ENCODE measurements at regions not wholly inside any gene's neighbourhood (a gene's known extent, or its start where the extent isn't known, plus 50 kb on each side); places are given as distances from the start of the nearest gene placed in this dataset.

DNA sequence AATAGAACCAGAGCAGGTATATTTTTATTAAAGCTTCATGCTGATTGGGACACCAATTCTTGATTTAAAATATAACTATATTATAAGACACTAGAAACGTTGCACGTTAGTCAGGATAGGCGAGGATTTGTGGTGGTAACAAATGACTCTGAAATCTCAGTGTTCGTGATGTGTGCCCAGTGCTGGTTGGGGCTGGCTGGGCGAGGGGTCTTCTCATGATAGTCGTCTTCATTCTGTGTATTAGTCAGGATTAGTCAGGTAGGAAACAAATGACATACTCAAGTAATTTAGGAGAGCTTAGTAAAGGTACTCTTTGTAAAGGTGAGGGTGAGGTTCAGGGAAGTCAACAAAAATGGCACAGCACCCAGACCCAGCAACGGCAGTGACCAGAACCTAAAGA is 73.9 kb upstream of the HIF1A start:
- Histone ChIP-seq H3K27me3 (no peaks in the 10 kb centered on the region), H3K4me1 (no peaks in the 10 kb centered on the region), H3K9ac (ENCODE audit: low read depth in 2 of 2, low read length in 2 of 2) (no peak overlapping the region), H3K9me3 (no peaks in the 10 kb centered on the region), H3K4me3 (no peak overlapping the region), H3K36me3 (no peaks in the 10 kb centered on the region), H3K27ac (no peak overlapping the region)
- TF ChIP-seq, protein P1, sequence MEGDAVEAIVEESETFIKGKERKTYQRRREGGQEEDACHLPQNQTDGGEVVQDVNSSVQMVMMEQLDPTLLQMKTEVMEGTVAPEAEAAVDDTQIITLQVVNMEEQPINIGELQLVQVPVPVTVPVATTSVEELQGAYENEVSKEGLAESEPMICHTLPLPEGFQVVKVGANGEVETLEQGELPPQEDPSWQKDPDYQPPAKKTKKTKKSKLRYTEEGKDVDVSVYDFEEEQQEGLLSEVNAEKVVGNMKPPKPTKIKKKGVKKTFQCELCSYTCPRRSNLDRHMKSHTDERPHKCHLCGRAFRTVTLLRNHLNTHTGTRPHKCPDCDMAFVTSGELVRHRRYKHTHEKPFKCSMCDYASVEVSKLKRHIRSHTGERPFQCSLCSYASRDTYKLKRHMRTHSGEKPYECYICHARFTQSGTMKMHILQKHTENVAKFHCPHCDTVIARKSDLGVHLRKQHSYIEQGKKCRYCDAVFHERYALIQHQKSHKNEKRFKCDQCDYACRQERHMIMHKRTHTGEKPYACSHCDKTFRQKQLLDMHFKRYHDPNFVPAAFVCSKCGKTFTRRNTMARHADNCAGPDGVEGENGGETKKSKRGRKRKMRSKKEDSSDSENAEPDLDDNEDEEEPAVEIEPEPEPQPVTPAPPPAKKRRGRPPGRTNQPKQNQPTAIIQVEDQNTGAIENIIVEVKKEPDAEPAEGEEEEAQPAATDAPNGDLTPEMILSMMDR (IDR thresholded peaks at IDR 0.05) = no peak
- intact Hi-C loops (cut with DNase I) = no loop called here
- no peak for DNase-seq

DNA sequence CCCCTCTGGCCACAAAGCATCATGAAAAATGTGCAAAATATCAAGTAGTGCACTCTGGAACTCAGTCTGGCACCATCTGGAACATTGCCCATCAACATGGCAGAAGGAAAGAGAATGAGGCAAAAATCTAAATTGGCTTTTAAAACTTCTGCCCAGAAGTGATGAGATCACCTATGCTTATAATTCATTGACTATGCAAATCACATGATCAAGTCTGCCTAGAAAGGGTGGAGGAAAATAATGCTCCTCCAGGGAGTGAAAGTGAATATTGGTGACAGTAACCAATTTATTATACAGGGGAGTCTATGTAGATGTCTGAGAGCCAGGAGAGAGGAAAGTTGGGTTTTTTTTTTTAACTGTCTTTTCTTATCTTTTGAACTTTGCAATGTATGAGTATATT is 73.3 kb upstream of the HIF1A start:
- intact Hi-C loops (cut with DNase I) = no loop called here

DNA sequence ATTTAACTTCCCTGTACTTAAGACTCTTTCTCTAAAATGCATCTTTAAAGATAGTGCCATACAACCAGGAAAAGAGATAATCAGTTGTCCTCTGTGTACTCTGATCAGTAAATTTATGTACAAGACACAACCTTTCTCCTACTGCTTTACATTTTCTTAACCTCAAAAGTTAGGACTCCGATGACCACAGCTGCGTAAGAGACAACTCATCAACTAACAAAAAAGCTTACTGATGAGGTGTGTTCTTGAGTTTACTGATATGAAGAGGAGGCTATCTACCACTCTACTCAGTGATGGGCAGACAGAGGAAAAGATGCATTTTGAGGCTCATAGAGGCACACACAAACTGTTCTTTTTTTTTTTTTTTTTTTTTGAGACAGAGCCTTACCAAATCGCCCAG is 71.4 kb upstream of the HIF1A start:
- H3K4me1 ChIP-seq = no peaks in the 10 kb centered on the region
- intact Hi-C loops (cut with DNase I) = no loop called here
- no peak for DNase-seq

More for the DNA sequence above, 73.3 kb upstream of the HIF1A start:
- Histone ChIP-seq H3K4me1 (no peaks in the 10 kb centered on the region), H3K36me3 (no peaks in the 10 kb centered on the region), H3K27ac (no peak overlapping the region), H3K9ac (ENCODE audit: low read depth in 2 of 2, low read length in 2 of 2) (no peak overlapping the region), H3K27me3 (no peaks in the 10 kb centered on the region), H3K4me3 (no peak overlapping the region), H3K9me3 (no peaks in the 10 kb centered on the region)
- TF ChIP-seq, protein P1 (IDR thresholded peaks at IDR 0.05) = no peak
- no peak for DNase-seq

DNA sequence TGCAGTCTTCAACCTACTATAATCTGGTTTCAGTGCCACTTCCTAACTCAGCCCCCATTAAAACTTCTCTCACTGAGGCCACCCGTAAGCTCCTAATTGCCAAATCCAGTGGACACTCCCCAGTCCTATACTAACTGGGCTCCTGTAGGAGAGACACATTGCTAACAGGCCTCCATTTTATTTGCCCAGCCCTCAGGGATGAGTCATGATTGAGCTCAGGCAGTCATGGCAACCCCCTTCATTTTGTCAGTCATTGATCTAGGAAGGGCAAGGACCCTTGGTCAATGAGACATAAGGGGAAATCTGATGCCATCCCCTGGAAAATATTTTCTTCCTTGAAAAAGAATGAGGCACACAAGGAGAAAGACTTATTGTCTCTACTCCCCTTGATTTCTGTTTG is 70.1 kb upstream of the HIF1A start:
- TF ChIP-seq, protein P1 (IDR thresholded peaks at IDR 0.05) = no peak
- Histone ChIP-seq H3K4me3 (no peak overlapping the region), H3K9me3 (no peaks in the 10 kb centered on the region), H3K36me3 (no peaks in the 10 kb centered on the region), H3K4me1 (no peaks in the 10 kb centered on the region), H3K27me3 (no peaks in the 10 kb centered on the region), H3K9ac (ENCODE audit: low read depth in 2 of 2, low read length in 2 of 2) (no peak overlapping the region), H3K27ac (no peak overlapping the region)
- no peak for DNase-seq
- intact Hi-C loops (cut with DNase I) = no loop called here

More for the DNA sequence above, 71.4 kb upstream of the HIF1A start:
- no peaks in the 10 kb centered on the region for H3K27me3 ChIP-seq
- H3K36me3 ChIP-seq = no peaks in the 10 kb centered on the region
- H3K4me3 ChIP-seq = no peak overlapping the region
- TF ChIP-seq, protein P1 (IDR thresholded peaks at IDR 0.05) = no peak
- H3K27ac ChIP-seq = no peak overlapping the region
- H3K9ac ChIP-seq (ENCODE audit: low read depth in 2 of 2, low read length in 2 of 2) = no peak overlapping the region
- H3K9me3 ChIP-seq = no peaks in the 10 kb centered on the region

DNA sequence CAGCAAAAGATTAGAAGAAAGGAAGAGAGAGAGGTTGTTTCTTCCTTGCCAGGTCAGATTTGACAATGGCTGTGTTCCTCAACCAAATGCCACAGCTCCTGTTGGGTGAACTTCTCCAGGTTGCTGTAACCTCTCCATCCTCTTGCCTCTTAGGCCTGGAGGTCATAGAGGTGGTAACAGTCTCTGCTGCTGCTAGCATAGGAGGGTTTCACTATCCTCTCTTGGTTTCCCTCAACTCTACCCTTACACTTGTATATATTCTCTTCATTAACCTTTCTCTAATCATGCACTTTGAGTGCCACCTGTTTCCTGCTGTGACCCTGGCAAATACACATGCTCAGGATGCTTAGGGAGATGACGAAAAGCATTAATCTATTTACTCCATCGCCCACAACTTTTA is 67.7 kb upstream of the HIF1A start:
- H3K4me1 ChIP-seq = no peaks in the 10 kb centered on the region
- H3K4me3 ChIP-seq = no peak overlapping the region
- no peaks in the 10 kb centered on the region for H3K27me3 ChIP-seq
- intact Hi-C loops (cut with DNase I) = no loop called here
- no peaks in the 10 kb centered on the region for H3K9me3 ChIP-seq
- DNase-seq = no peak
- no peak overlapping the region for H3K9ac ChIP-seq (ENCODE audit: low read depth in 2 of 2, low read length in 2 of 2)
- TF ChIP-seq, protein P1 (IDR thresholded peaks at IDR 0.05) = no peak
- no peaks in the 10 kb centered on the region for H3K36me3 ChIP-seq
- H3K27ac ChIP-seq = no peak overlapping the region

Data from colonic mucosa (tissue), 4 donors.